Heart left ventricle (tissue), 16 donors: ENCODE measurements at regions not wholly inside any gene's neighbourhood (a gene's known extent, or its start where the extent isn't known, plus 50 kb on each side); places are given as distances from the start of the nearest gene placed in this dataset.
A peak's percentile ranks its signal among the peaks of the same experiment; 100 is the strongest.

Experiments
- ATAC-seq, 4 donors: fragments of 200-7000 bp; cut with Tn5 transposase; one replicate each; pipeline ENCODE4 v1.9.1; 2020 to 2022; ENCODE audit warnings: moderate library complexity in 4 of 4, mild to moderate bottlenecking in 3 of 4, moderate number of reproducible peaks in 1 of 4
- DNase-seq, 5 donors: peaks; one replicate each; pipeline ENCODE4 v3.0.0-alpha.2; 2020
- H3K27ac ChIP-seq, 12 donors: fragments of 200-600 bp; sonication (generic) in 4 of 12; one replicate each; pipeline versions ENCODE4 v1.5.0 to v1.8.0; 2016 to 2022; ENCODE audit warnings: mild to moderate bottlenecking in 2 of 12
- H3K27me3 ChIP-seq, 9 donors: fragments of 200-600 bp; sonication (generic) in 2 of 9; one replicate each; pipeline versions ENCODE4 v1.5.1 to v1.8.0; 2016 to 2022; ENCODE audit warnings: mild to moderate bottlenecking in 3 of 9
- H3K36me3 ChIP-seq, 9 donors: fragments of 200-600 bp; sonication (generic) in 2 of 9; one replicate each; pipeline versions ENCODE4 v1.5.0 to v1.8.0; 2018 to 2022; ENCODE audit warnings: mild to moderate bottlenecking in 2 of 9
- H3K4me1 ChIP-seq, 12 donors: fragments of 200-600 bp; sonication (generic) in 4 of 12; one replicate each; pipeline versions ENCODE4 v1.5.0 to v1.8.0; 2016 to 2022; ENCODE audit warnings: mild to moderate bottlenecking in 3 of 12
- H3K4me3 ChIP-seq, 12 donors: fragments of 200-600 bp; sonication (generic) in 4 of 12; one replicate each; pipeline versions ENCODE4 v1.5.0 to v1.8.0; 2017 to 2022; ENCODE audit warnings: mild to moderate bottlenecking in 9 of 12, moderate library complexity in 4 of 12
- H3K9me3 ChIP-seq, 12 donors: fragments of 200-600 bp; sonication (generic) in 4 of 12; one replicate each; pipeline versions ENCODE4 v1.5.0 to v1.8.0; 2016 to 2022; ENCODE audit warnings: mild to moderate bottlenecking in 1 of 12
- CTCF ChIP-seq, 12 donors: fragments of 200-600 bp; sonication (generic) in 4 of 12; IDR thresholded peaks; one replicate each; pipeline versions ENCODE4 v1.5.0 to v1.8.0; 2018 to 2022; ENCODE audit warnings: antibody characterized with exemption in 12 of 12, mild to moderate bottlenecking in 5 of 12
- POLR2A ChIP-seq, 2 donors: fragments of 450-650 bp; IDR thresholded peaks; one replicate each; pipeline ENCODE4 v1.6.1; 2017; ENCODE audit warnings: antibody characterized with exemption in 2 of 2, mild to moderate bottlenecking in 2 of 2, moderate library complexity in 2 of 2
- WGBS, 4 donors: extraction: QIAGEN DNeasy Blood & Tissue Kit in 2 of 4; methylation state at CpG; one replicate each; pipeline versions ENCODE4 v1.1.5 to v1.1.7; 2013 to 2018; 5-methylcytosine and 5-hydroxymethylcytosine counted together
- intact Hi-C, 10 donors: fragments of 100-400 bp; cut with DNase I; formaldehyde crosslinking; loops; one replicate each; pipeline versions ENCODE4 v1.11.1 to v1.14.2; 2022
- donor health status: ischemic (EF 13 %, LVEDD 7.1; RV severe dilation, severe dysfunction).
- donor health status: healthy with polysubstance abuse.
- donor health status: DM: no; HTN: yes; CAD: no.
- donor health status: DM: no; HTN: no; CAD: no.
- donor health status: ischemic (EF 25% LVEDD 6.9; RV normal size, moderate dysfunction).
- donor health status: ischemic (EF 25% LVEDD 5.7; RV mildly dilated, moderate dysfunction).
- donor health status: healthy.
- donor health status: DM: yes; HTN: yes; CAD: no.
- donor health status: ischemic (EF 35%, LVEDD 5.7; RV mildly dilated, moderate dysfunction).
- donor health status: nonischemic (EF 11% LVEDD 7.7; RV severe dilation, severe dysfunction).
- donor health status: DM: yes; HTN: yes; CAD: no.
- donor health status: PGD.
- donor health status: ischemic (EF 29% LVEDD 5.4; RV normal size, mild dysfunction).
- donor health status: nonischemic (EF 23%, LVEDD 6.1; RV moderate dilation, normal function).

- Histone ChIP-seq H3K4me3 (no peak overlapping the region), H3K9me3 (peaks cover 0 to 11% (median 0%) of the 10 kb centered on the region in 12 donors), H3K4me1 (no peaks in the 10 kb centered on the region), H3K27me3 (no peaks in the 10 kb centered on the region), H3K36me3 (no peaks in the 10 kb centered on the region), H3K27ac (no peak overlapping the region)
- 58 to 69% (median 62%) methylated on average over 2 of the region's 2 CpGs for WGBS, 4 donors
- TF ChIP-seq POLR2A (IDR thresholded peaks at IDR 0.05) (no peak), CTCF (IDR thresholded peaks at IDR 0.05) (no peak)
- DNase-seq, result no peak
- no peak for ATAC-seq
- intact Hi-C loops, result no loop called here
Observed at GRCh38 chr5:33088176-33088575, 352.6 kb upstream of the TARS1 start.

- no peak for ATAC-seq
- Histone ChIP-seq H3K27ac (no peak overlapping the region), H3K9me3 (no peaks in the 10 kb centered on the region), H3K4me1 (no peaks in the 10 kb centered on the region), H3K27me3 (no peaks in the 10 kb centered on the region), H3K4me3 (no peak overlapping the region), H3K36me3 (no peaks in the 10 kb centered on the region)
- no peak for DNase-seq
- TF ChIP-seq POLR2A (IDR thresholded peaks at IDR 0.05) (no peak), CTCF (IDR thresholded peaks at IDR 0.05) (no peak)
- intact Hi-C loops, result no loop called here
Observed at GRCh38 chr5:33091571-33092363, 349.0 kb upstream of the TARS1 start.

- DNase-seq (peak in 1 of 5 donors; percentile 28), ATAC-seq (no peak)
- no peak overlapping the region for H3K4me3 ChIP-seq
- no peaks in the 10 kb centered on the region for H3K36me3 ChIP-seq
- no peak for TF ChIP-seq POLR2A (IDR thresholded peaks at IDR 0.05)
- TF ChIP-seq CTCF (IDR thresholded peaks at IDR 0.05), result no peak
- no peaks in the 10 kb centered on the region for H3K27me3 ChIP-seq
- 58 to 90% (median 83%) methylated on average over 3 of the region's 3 CpGs for whole genome bisulfite sequencing, 4 donors
- H3K9me3 ChIP-seq, result no peaks in the 10 kb centered on the region
- no peaks in the 10 kb centered on the region for H3K4me1 ChIP-seq
- H3K27ac ChIP-seq, result no peak overlapping the region
- intact Hi-C loops, result no loop called here
Observed at GRCh38 chr5:33092719-33093118, 348.0 kb upstream of the TARS1 start.

GRCh38 chr5:33102551-33102950 is 338.2 kb upstream of the TARS1 start:
- peaks cover 0 to 40% (median 9%) of the 10 kb centered on the region in 12 donors for H3K9me3 ChIP-seq
- no peaks in the 10 kb centered on the region for H3K36me3 ChIP-seq
- no peak overlapping the region for H3K4me3 ChIP-seq
- H3K27ac ChIP-seq, result no peak overlapping the region
- no peaks in the 10 kb centered on the region for H3K4me1 ChIP-seq
- DNase-seq (no peak), ATAC-seq (no peak)
- intact Hi-C loops, result no loop called here
- H3K27me3 ChIP-seq, result no peaks in the 10 kb centered on the region
- TF ChIP-seq POLR2A (IDR thresholded peaks at IDR 0.05) (no peak), CTCF (IDR thresholded peaks at IDR 0.05) (no peak)
- WGBS, 4 donors, result 86 to 90% (median 89%) methylated on average over 7 of the region's 7 CpGs
